ENCODE measurements at regions not wholly inside any gene's neighbourhood (a gene's known extent, or its start where the extent isn't known, plus 50 kb on each side); places are given as distances from the start of the nearest gene placed in this dataset.

DNA sequence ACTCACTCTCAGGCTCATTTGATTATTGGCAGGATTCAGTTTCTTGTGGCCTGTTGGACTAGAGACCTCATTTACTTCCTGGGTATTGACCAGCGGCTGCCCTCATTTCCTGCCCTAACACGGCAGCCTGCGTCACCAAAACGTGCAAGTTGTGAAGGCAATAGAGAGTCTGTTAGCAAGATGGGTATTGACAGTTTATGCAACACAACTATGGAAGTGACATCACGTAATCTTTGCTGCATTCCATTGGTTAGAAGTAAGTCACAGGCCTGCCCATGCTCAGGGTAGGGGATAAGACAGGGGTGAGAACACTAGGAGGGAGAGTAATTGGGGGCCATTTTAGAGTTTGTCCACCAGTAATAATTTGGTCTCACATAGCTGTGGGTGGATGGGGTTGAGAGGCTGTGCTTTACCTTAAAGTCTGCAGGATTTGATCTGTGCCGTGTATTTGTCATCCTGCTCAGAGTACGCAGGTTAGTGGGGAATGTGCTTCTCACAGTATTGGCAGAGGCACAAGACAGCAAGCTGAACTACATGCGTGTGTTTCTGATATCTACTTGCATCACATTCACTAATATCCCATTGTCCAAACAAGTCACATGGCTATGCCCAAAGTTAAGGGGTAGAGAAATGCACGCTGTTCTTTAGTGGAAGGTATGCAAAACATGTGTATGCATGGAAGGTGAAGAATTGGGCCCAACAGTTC lies 83.3 kb downstream of the EDEM1 start:
- no peak overlapping the region for H3K4me3 ChIP-seq (ENCODE audit: control insufficient read depth, low read depth, low read length)
- TF ChIP-seq, protein P1, sequence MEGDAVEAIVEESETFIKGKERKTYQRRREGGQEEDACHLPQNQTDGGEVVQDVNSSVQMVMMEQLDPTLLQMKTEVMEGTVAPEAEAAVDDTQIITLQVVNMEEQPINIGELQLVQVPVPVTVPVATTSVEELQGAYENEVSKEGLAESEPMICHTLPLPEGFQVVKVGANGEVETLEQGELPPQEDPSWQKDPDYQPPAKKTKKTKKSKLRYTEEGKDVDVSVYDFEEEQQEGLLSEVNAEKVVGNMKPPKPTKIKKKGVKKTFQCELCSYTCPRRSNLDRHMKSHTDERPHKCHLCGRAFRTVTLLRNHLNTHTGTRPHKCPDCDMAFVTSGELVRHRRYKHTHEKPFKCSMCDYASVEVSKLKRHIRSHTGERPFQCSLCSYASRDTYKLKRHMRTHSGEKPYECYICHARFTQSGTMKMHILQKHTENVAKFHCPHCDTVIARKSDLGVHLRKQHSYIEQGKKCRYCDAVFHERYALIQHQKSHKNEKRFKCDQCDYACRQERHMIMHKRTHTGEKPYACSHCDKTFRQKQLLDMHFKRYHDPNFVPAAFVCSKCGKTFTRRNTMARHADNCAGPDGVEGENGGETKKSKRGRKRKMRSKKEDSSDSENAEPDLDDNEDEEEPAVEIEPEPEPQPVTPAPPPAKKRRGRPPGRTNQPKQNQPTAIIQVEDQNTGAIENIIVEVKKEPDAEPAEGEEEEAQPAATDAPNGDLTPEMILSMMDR (conservative IDR thresholded peaks at IDR 0.05; ENCODE audit: control insufficient read depth, insufficient read depth, low read depth, low read length), result no peak
- no peak for DNase-seq (ENCODE audit: low read depth)

DNA sequence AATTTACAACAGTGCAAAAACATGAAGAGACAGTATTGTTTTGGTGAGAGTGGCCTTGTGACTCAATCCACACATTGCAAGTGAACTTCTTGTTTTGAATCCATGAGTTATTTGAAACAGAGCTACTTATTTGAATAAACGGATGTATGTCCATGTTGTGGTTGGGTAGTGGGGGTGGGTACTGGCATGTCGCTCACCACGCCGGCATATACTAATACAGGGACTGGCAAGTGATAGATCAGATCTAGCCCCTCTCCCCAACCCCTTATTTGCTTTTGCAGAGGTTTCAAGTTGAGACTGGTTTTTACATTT lies 83.8 kb downstream of the EDEM1 start:
- DNase-seq (ENCODE audit: low read depth), result no peak
- H3K4me3 ChIP-seq (ENCODE audit: control insufficient read depth, low read depth, low read length), result no peak overlapping the region
- TF ChIP-seq, protein P1 (conservative IDR thresholded peaks at IDR 0.05; ENCODE audit: control insufficient read depth, insufficient read depth, low read depth, low read length), result no peak

GRCh38 chr3:5272387-5272786 lies 84.9 kb downstream of the EDEM1 start:
- H3K4me3 ChIP-seq (ENCODE audit: control insufficient read depth, low read depth, low read length), result no peak overlapping the region
- DNase-seq (ENCODE audit: low read depth), result no peak
- TF ChIP-seq, protein P1 (conservative IDR thresholded peaks at IDR 0.05; ENCODE audit: control insufficient read depth, insufficient read depth, low read depth, low read length), result no peak

DNA sequence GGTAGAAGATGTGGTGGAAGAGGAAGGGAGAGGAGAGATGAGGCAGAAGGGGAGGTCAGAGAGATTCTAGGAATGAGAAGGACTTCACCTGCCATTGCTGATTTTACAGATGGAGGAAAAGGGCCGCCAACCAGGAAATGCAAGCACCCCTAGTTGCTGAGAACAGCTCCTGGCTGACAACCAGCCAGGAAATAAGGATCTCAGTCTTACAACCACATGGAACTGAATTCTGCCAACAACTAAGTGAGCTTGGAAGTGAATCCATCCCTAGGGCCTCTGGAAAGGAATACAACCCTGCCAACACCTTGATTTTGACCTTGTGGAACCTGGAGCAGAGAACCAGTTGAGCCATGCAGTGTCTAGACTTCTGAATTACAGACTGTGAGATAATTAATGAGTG lies 86.6 kb downstream of the EDEM1 start:
- H3K4me3 ChIP-seq (ENCODE audit: control insufficient read depth, low read depth, low read length), result no peak overlapping the region
- no peak for DNase-seq (ENCODE audit: low read depth)
- TF ChIP-seq, protein P1 (conservative IDR thresholded peaks at IDR 0.05; ENCODE audit: control insufficient read depth, insufficient read depth, low read depth, low read length), result no peak

DNA sequence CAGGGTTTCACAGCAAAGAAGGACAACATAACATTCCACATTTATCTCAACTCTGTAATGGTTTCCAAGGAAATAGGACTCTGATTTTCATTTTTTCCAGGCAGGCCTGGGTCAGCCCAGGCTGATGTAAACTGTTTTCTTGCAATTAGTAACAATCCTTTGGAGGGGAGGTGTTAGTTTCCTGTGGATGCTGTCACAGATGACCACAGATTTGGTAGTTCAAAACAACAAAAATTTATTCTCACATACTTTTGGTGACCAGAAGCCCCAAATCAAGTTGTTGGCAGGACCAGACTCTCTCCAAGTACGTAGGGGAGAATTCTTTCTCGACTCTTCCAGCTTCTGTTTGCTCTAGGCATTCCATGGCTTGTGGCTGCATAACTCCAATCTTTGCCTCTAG lies 88.0 kb downstream of the EDEM1 start:
- H3K4me3 ChIP-seq (ENCODE audit: control insufficient read depth, low read depth, low read length), result no peak overlapping the region
- DNase-seq (ENCODE audit: low read depth), result peak; percentile 14
- TF ChIP-seq, protein P1 (conservative IDR thresholded peaks at IDR 0.05; ENCODE audit: control insufficient read depth, insufficient read depth, low read depth, low read length), result no peak

GRCh38 chr3:5276934-5277333 lies 89.4 kb downstream of the EDEM1 start:
- TF ChIP-seq, protein P1 (conservative IDR thresholded peaks at IDR 0.05; ENCODE audit: control insufficient read depth, insufficient read depth, low read depth, low read length), result no peak
- no peak overlapping the region for H3K4me3 ChIP-seq (ENCODE audit: control insufficient read depth, low read depth, low read length)
- no peak for DNase-seq (ENCODE audit: low read depth)
